ENCODE measurements at regions not wholly inside any gene's neighbourhood (a gene's known extent, or its start where the extent isn't known, plus 50 kb on each side); places are given as distances from the start of the nearest gene placed in this dataset.

GRCh38 chr14:58738876-58739275 is 101.1 kb downstream of the DACT1 start (continued):
- no peak for TF ChIP-seq MAX (CRISPR knock-in tag; IDR thresholded peaks at IDR 0.05)
- no peak for TF ChIP-seq CREM (CRISPR knock-in tag; IDR thresholded peaks at IDR 0.05)

GRCh38 chr14:58739674-58740073 is 101.9 kb downstream of the DACT1 start:
- H3K27ac Mint-ChIP-seq, result no peak overlapping the region
- no peaks in the 10 kb centered on the region for H3K36me3 Mint-ChIP-seq

GRCh38 chr14:58740379-58740935 is 102.7 kb downstream of the DACT1 start:
- no peak for DNase-seq (ENCODE audit: low spot score)
- Mint-ChIP-seq H3K9me3 (no peaks in the 10 kb centered on the region), H3K27me3 (ENCODE audit: low read depth) (no peaks in the 10 kb centered on the region), H3K4me3 (no peak overlapping the region), H3K4me1 (no peaks in the 10 kb centered on the region), H3K27ac (no peak overlapping the region), H3K36me3 (no peaks in the 10 kb centered on the region)
- CTCF ChIA-PET, result no interaction called here
- TF ChIP-seq RELA (CRISPR knock-in tag; IDR thresholded peaks at IDR 0.05; ENCODE audit: borderline replicate concordance) (no peak), NFYB (CRISPR knock-in tag; conservative IDR thresholded peaks at IDR 0.05; ENCODE audit: low read depth) (no peak), ZNF263 (CRISPR knock-in tag; IDR thresholded peaks at IDR 0.05; ENCODE audit: low read depth) (no peak), TP53 (CRISPR knock-in tag; IDR thresholded peaks at IDR 0.05) (no peak), CREM (CRISPR knock-in tag; IDR thresholded peaks at IDR 0.05) (no peak), CDX4 (CRISPR knock-in tag; IDR thresholded peaks at IDR 0.05; ENCODE audit: borderline replicate concordance) (no peak), TCF7 (CRISPR knock-in tag; IDR thresholded peaks at IDR 0.05; ENCODE audit: low read depth) (no peak), SOX15 (CRISPR knock-in tag; IDR thresholded peaks at IDR 0.05) (no peak), AR (CRISPR knock-in tag; IDR thresholded peaks at IDR 0.05) (no peak), ZNF281 (CRISPR knock-in tag; IDR thresholded peaks at IDR 0.05) (no peak), ZNF416 (CRISPR knock-in tag; IDR thresholded peaks at IDR 0.05) (no peak), HMGA2 (CRISPR knock-in tag; IDR thresholded peaks at IDR 0.05) (no peak), GTF2I (CRISPR knock-in tag; conservative IDR thresholded peaks at IDR 0.05) (no peak)
- ATAC-seq, result no peak
- POLR2A ChIA-PET, result no interaction called here

More at GRCh38 chr14:58739674-58740073, 101.9 kb downstream of the DACT1 start:
- no peaks in the 10 kb centered on the region for H3K4me1 Mint-ChIP-seq
- no peak for ATAC-seq
- ChIA-PET POLR2A (no interaction called here), CTCF (no interaction called here)
- no peak for TF ChIP-seq ELF4 (CRISPR knock-in tag; IDR thresholded peaks at IDR 0.05; ENCODE audit: low read depth)
- TF ChIP-seq HMGA2 (CRISPR knock-in tag; IDR thresholded peaks at IDR 0.05), result no peak
- no peak for TF ChIP-seq FOXP1 (CRISPR knock-in tag; IDR thresholded peaks at IDR 0.05; ENCODE audit: borderline replicate concordance)
- no peak for TF ChIP-seq FOXK1 (CRISPR knock-in tag; IDR thresholded peaks at IDR 0.05)
- no peak for TF ChIP-seq ATF6 (CRISPR knock-in tag; IDR thresholded peaks at IDR 0.05)
- TF ChIP-seq ZNF232 (CRISPR knock-in tag; IDR thresholded peaks at IDR 0.05), result no peak
- no peak for TF ChIP-seq IRF2 (CRISPR knock-in tag; IDR thresholded peaks at IDR 0.05; ENCODE audit: borderline replicate concordance, low read depth)
- no peak overlapping the region for H3K4me3 Mint-ChIP-seq
- H3K27me3 Mint-ChIP-seq (ENCODE audit: low read depth), result no peaks in the 10 kb centered on the region
- H3K9me3 Mint-ChIP-seq, result no peaks in the 10 kb centered on the region
- DNase-seq (ENCODE audit: low spot score), result no peak
